Right lobe of liver (tissue), 4 donors: ENCODE measurements at regions not wholly inside any gene's neighbourhood (a gene's known extent, or its start where the extent isn't known, plus 50 kb on each side); places are given as distances from the start of the nearest gene placed in this dataset.

Source experiments
- CTCF ChIP-seq, 4 donors: fragments of 200-600 bp in 3 of 4; fragments of 450-650 bp in 1 of 4; IDR thresholded peaks; one replicate each; pipeline versions ENCODE4 v1.5.1 to v1.8.0; 2016 to 2022; ENCODE audit warnings: antibody characterized with exemption in 4 of 4, mild to moderate bottlenecking in 2 of 4
- POLR2A ChIP-seq: fragments of 450-650 bp; IDR thresholded peaks from one replicate; pipeline ENCODE4 v1.6.1; 2017; ENCODE audit warnings: antibody characterized with exemption, mild to moderate bottlenecking
- donor health status: DM: no; HTN: no; CAD: no.
- donor health status: DM: no; HTN: no; CAD: no.
- donor health status: DM: no; HTN: yes; CAD: no.

- TF ChIP-seq CTCF (IDR thresholded peaks at IDR 0.05) (no peak), POLR2A (no peak)
Measured at GRCh38 chr14:76322594-76323220, 53.2 kb upstream of the ESRRB start.
